ENCODE measurements at regions not wholly inside any gene's neighbourhood (a gene's known extent, or its start where the extent isn't known, plus 50 kb on each side); places are given as distances from the start of the nearest gene placed in this dataset.
"Not testable (repeated sequence)": the region's sequence is repeated elsewhere in the genome, so short reads cannot be mapped to it uniquely, and the experiment has no call there.

- DNase-seq = no peak
Observed at GRCh38 chr16:14002416-14002990, 68.6 kb upstream of the MRTFB start.

GRCh38 chr16:14003074-14003570 is 68.0 kb upstream of the MRTFB start:
- peak; percentile 85 for DNase-seq

GRCh38 chr16:14004031-14004728 is 66.9 kb upstream of the MRTFB start:
- DNase-seq = no peak

GRCh38 chr16:14004729-14005315 is 66.3 kb upstream of the MRTFB start:
- DNase-seq = no peak

- no peak for DNase-seq
Observed at GRCh38 chr16:14005335-14005734, 65.8 kb upstream of the MRTFB start.

GRCh38 chr16:14007450-14007849 is 63.7 kb upstream of the MRTFB start:
- DNase-seq = no peak

GRCh38 chr16:14011001-14011400 is 60.1 kb upstream of the MRTFB start:
- no peak for DNase-seq

- peak; percentile 53 for DNase-seq
Observed at GRCh38 chr16:14011846-14012245, 59.3 kb upstream of the MRTFB start.

GRCh38 chr16:14013145-14013570 is 58.0 kb upstream of the MRTFB start:
- DNase-seq = no peak

- peak; percentile 78 for DNase-seq
Observed at GRCh38 chr16:14013571-14014283, 57.4 kb upstream of the MRTFB start.

GRCh38 chr16:14014284-14014625 is 56.9 kb upstream of the MRTFB start:
- no peak for DNase-seq

- no peak for DNase-seq
Observed at GRCh38 chr16:14015033-14015432, 56.1 kb upstream of the MRTFB start.

- DNase-seq = no peak
Observed at GRCh38 chr16:14015461-14015860, 55.7 kb upstream of the MRTFB start.

- no peak for DNase-seq
Observed at GRCh38 chr16:14015948-14016347, 55.2 kb upstream of the MRTFB start.

- not testable (repeated sequence) for DNase-seq
Observed at GRCh38 chr16:14016362-14016761, 54.8 kb upstream of the MRTFB start.

GRCh38 chr16:14017886-14018285 is 53.2 kb upstream of the MRTFB start:
- DNase-seq = no peak

GRCh38 chr16:14018851-14019250 is 52.3 kb upstream of the MRTFB start:
- no peak for DNase-seq

GRCh38 chr16:14020141-14020540 is 51.0 kb upstream of the MRTFB start:
- no peak for DNase-seq

All from right hindlimb (tissue), 1 donor.